NCI-H1436 (cell line): ENCODE measurements at regions not wholly inside any gene's neighbourhood (a gene's known extent, or its start where the extent isn't known, plus 50 kb on each side); places are given as distances from the start of the nearest gene placed in this dataset.

Source experiments
- DNase-seq: peaks from one replicate; lab custom pipeline; 2025; lab: John Stamatoyannopoulos, UW

DNA sequence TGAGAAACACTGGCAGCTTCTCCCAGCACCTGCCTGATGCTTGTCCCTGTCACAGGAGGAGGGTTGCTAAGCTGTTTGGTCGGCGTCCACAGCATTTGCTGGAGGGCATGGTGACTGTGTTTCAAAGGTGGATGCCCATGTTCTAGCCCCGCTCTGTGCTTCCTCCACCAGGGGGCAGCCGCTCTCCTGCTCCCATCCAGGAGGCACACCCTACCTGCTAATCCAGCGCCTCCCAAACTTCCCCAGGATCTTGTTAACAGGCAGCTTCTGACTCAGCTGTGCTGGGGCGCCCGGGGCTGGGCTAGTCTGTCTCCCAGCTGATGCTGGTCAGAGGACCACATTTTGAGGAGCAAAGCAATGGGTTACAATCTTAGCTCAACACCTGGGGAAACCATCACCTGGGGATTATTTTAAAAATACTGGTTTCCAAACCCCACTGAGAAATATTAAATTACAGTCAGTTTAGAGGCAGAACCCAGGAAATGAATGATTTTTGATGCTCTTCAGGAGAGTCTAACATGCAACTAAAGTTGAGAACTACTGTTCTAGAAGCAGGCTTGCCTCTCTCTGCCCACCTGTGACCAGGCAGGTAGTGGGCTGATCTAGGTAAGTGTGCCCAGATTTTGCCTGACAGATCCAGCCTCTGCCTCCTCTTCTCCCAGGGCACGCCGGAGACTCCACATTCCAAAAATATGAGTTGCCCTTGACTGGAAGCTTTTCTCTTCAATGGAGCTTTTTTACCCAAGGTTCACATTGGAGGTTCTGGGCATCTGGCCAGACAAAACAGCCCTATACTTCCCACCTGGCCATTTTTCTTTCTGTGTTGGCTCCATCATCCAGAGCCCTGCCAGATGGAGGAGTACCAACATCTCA is 92.7 kb upstream of the GPR26 start:
- DNase-seq: peak; percentile 63

GRCh38 chr10:123574109-123574698 is 92.0 kb upstream of the GPR26 start:
- DNase-seq: no peak

DNA sequence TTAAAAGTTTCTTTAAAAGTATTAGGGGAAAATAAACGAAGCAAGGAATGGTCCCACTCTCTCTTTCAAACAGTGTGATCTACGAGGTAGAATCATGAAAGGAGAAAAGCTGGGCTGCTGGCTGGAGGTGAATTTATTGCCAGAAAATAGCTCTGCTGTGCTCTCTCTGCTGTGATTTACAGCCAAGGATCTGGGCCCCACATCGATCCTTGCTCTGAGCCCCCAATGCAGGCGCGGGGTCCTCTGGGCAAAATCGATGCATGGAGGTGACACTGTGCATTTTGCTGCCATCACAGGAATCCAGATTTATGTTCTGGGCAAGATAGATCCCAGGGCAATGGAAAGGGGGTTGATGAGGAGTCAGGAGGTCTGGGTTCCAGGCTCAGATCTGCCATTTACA is 91.0 kb upstream of the GPR26 start:
- no peak for DNase-seq

GRCh38 chr10:123576706-123577105 is 89.4 kb upstream of the GPR26 start:
- no peak for DNase-seq

- no peak for DNase-seq
Measured at GRCh38 chr10:123577921-123578461, 88.2 kb upstream of the GPR26 start.

DNA sequence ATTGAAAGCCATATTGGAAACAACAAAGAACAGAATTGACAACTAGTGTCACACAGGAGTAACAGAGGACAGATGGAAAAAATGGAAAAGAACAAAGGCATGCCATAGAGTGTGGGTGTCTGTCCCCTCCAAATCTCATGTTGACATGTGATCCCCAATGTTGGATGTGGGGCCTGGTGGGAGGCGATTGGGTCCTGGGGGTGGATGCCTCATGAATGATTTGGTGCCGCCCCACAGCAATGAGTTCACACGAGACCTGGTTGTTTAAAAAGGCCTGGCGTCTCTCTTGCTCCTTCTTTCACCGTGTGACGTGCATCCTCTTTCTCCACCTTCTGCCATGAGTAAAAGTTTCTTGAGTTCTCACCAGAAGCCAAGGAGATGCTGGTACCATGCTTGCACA is 87.4 kb upstream of the GPR26 start:
- DNase-seq: no peak

GRCh38 chr10:123579675-123580074 is 86.5 kb upstream of the GPR26 start:
- DNase-seq: no peak

DNA sequence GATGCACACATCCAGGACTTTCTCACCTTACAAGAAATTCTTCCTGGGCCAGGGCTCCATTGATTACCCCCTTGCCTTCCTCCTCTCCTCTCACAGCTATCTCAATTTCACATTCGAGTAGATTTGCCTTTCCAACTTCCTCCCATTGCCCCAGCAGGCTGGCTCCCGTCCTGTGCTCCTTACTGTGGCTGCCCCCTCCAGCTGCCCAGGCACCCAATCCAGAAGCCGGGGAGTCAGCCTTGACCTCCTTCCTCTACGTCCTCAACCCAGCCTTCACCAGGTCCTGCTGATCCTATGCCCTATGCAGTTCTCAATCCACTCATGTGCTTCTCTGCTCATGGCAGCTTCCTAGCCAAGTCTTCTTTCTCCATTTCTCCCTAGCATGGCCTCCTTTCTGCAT is 85.7 kb upstream of the GPR26 start:
- no peak for DNase-seq

GRCh38 chr10:123581656-123582055 is 84.5 kb upstream of the GPR26 start:
- DNase-seq: no peak

GRCh38 chr10:123582084-123582989 is 83.8 kb upstream of the GPR26 start:
- DNase-seq: peak; percentile 78

DNA sequence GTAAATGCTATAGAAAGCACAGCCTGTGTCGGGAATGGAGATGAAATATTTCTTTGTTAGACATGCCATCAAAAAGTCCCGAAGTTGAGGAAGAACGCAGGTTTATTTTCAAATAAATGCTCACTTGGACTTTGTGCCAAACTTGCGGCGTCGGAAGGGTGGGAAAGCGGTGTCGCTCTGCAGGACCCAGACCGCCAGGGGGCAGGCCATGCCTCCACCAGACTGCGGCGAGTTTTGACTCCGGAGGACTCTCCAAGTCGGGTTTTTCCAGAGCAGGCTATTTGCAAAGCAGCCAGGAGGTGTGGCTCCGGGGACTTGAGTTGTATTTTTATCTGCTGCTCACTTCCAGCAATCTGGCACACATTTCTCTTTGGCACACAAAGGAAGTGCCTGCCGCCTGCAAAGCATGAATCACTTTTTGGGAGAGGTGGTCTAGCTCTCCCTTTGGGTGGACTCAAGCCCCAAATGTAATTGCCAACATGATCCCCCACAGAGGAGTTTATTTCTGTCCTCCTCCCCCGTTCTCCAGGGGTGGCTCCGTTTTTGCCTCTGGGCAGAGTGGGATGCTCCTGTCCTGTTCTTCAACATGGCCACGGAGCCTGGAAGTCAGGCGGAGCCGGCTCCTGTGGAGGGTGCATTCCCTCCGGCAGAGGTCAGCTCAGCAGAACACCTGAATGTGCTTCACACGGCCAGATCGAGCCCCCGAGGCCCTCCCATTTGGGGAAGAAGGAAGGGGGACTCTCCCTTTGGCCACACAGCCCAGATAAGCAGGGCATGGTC is 82.3 kb upstream of the GPR26 start:
- DNase-seq: peak; percentile 70

DNA sequence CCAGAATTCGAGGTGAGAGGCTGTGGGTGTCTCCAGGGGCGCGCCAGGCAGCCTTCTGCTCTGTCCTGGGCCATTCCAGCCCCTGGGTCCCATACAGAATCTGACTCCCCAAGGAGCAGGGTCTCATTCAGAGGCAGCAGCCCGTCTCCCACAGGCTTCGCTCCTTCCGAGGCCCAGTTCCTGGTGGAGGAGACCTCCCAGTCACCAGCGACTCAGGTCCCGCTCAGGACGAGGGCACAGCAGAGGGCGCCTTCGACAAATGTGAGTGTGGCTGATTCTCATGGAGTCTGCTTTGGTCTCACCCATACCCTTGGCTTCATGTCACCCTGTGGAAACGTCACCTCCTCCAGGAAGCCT is 81.8 kb upstream of the GPR26 start:
- DNase-seq: no peak

DNA sequence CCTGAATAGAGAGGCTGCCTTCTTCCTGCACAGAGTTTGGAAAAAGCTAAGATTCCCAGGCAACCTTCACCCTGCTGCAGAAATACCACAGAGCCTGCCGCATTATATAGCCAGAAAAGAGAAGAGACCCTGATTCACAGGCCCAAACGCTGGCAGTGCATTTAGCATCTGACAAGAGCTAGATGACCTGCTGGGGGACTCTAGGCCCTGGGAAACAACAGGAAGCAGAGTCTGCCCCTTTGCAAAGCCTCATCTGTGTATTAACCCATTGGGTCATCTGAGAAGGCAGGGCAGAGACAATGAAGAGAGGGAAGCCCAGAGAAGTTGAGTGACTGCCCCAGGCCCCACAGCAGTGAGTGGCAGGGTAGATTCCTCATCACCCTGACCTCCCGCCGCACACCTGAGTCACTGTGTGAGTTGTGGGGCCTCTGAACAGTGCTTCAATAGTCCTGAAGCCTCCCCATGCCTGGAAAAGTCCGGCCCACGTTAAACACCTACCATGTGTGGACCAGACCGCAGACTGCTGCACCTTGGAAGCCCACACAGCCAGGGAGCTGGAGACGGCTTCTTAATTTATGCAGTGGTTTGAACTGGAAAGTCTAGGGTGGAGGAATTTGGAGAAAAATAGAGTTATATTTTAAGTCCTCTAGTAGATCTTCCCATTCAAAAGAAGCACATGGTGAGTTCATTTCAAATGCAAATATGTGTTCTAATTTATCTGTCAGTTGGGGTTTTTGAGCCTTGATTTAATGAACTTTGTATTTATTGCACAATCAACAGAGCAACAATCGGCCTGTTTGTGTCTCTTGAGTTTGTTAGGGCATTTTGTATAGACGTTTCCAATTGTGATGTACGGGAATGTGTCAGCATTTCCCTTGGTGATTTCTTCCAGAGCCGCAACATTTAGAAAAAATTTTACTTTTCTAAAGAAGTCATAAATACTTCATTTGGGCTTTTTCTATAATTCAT is 80.4 kb upstream of the GPR26 start:
- no peak for DNase-seq

GRCh38 chr10:123587110-123587509 is 79.0 kb upstream of the GPR26 start:
- no peak for DNase-seq

GRCh38 chr10:123588386-123588914 is 77.7 kb upstream of the GPR26 start:
- no peak for DNase-seq

GRCh38 chr10:123595661-123596060 is 70.5 kb upstream of the GPR26 start:
- no peak for DNase-seq

GRCh38 chr10:123597676-123598075 is 68.5 kb upstream of the GPR26 start:
- no peak for DNase-seq

- no peak for DNase-seq
Measured at GRCh38 chr10:123599366-123599849, 66.7 kb upstream of the GPR26 start.

DNA sequence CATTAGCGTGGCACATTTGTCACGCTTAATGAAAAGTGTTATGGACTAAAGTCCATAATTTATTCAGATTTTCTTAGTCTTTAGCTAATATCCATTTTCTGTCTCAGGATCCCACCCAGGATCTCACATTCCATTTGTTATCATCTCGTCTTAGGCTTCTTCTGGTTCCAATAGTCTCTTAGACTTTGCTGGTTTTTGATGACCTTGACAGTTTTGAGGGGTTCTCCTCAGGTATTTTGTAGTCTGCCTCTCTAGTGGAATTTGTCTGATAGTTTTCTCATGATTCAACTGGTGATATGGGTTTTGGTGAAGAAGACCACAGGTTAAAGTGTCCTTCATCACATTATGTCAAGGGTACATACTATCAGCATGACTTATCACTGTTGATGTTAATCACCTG is 66.0 kb upstream of the GPR26 start:
- no peak for DNase-seq

DNA sequence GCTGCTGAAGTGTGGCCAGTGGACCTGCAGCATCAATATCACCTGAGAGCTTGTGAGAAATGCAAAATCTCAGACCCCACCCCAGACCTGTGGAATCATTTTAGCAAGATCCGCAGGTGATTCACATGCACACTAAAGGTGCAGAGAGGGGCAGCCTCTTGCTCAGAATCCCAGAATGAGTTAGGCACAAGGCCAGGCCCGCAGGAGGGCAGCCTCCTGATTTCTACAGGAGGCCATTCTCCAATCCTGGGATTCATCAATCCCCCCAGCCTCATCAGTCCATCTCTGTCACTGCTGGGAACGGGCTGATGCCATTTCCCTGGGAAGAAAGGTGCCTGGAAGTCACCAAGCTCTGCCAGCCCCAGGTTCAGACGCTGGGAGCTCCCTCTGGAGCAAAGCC is 63.0 kb upstream of the GPR26 start:
- no peak for DNase-seq
